ENCODE measurements at regions not wholly inside any gene's neighbourhood (a gene's known extent, or its start where the extent isn't known, plus 50 kb on each side); places are given as distances from the start of the nearest gene placed in this dataset.

DNA sequence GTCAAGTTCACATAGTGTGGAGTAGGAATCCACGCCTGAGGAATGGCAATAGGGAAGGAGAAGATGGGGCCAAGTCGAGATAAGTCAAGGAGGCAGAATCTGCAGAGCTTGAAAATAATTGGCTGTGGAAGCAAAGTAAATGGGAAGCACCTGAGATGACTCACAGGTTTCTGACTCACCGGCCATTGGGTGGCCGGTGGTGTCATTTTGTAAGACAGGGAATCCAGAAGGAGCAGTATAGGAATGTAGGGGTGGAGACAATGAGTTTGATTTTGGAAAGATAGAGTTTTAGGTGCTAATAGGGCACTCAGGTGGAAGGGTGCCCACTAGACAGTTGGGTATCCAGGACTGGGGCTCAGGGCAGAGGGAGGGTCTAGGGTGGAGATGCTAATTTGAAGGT is 201.0 kb upstream of the MAMLD1 start:
- 47% methylated on average over 4 of the region's 4 CpGs for WGBS (ENCODE audit: low lambda C conversion rate)
- Histone ChIP-seq H3K9me3 (ENCODE audit: low read length) (no peaks in the 10 kb centered on the region), H3K4me1 (ENCODE audit: insufficient read depth, low read length) (no peaks in the 10 kb centered on the region), H3K4me2 (ENCODE audit: low read depth, low read length) (no peak overlapping the region), H3K27ac (ENCODE audit: extremely low read length, insufficient read depth, low read length) (no peak overlapping the region), H3K27me3 (ENCODE audit: control insufficient read depth in 1 of 2, insufficient read depth in 2 of 2, low read length in 2 of 2) (no peaks in the 10 kb centered on the region), H3K36me3 (replicated peaks in 1 of 2; ENCODE audit: control insufficient read depth in 1 of 2, insufficient read depth in 2 of 2, low read length in 2 of 2) (no peaks in the 10 kb centered on the region), H2AFZ (ENCODE audit: low read length) (no peak overlapping the region), H3K4me3 (replicated peaks in 1 of 3; ENCODE audit: insufficient read depth in 1 of 3, low read depth in 2 of 3, low read length in 3 of 3) (no peak overlapping the region), H3K79me2 (ENCODE audit: insufficient read depth, low read length) (no peaks in the 10 kb centered on the region), H3K9ac (ENCODE audit: insufficient read depth, low read depth, low read length) (no peak overlapping the region), H4K20me1 (ENCODE audit: insufficient read depth, low read length) (no peaks in the 10 kb centered on the region)
- BruUV-seq (replicated peaks) = no TSS peak
- ChIA-PET POLR2A (no interaction called here), CTCF (ENCODE audit: low intra/inter-chr PET ratio, low total read pairs) (no interaction called here)
- ATAC-seq = no peak
- DNase-seq (ENCODE audit: low spot score) = no peak
- no peak for FAIRE-seq
- in situ Hi-C loops (cut with HindIII; ENCODE audit: extremely low pct_ligation_motif_present, low pct_unique_long_range_greater_than_20kb) (no loop called here), intact Hi-C loops (cut with micrococcal nuclease; ENCODE audit: unreplicated experiment) (no loop called here)
- TF ChIP-seq MEIS1 (CRISPR knock-in tag; IDR thresholded peaks at IDR 0.05; ENCODE audit: borderline replicate concordance) = no peak
- TF ChIP-seq SPEN (CRISPR knock-in tag; IDR thresholded peaks at IDR 0.05; ENCODE audit: low read depth) = no peak
- no peak for TF ChIP-seq RNF2 (conservative IDR thresholded peaks at IDR 0.05; ENCODE audit: low read depth)
- TF ChIP-seq, protein P1, sequence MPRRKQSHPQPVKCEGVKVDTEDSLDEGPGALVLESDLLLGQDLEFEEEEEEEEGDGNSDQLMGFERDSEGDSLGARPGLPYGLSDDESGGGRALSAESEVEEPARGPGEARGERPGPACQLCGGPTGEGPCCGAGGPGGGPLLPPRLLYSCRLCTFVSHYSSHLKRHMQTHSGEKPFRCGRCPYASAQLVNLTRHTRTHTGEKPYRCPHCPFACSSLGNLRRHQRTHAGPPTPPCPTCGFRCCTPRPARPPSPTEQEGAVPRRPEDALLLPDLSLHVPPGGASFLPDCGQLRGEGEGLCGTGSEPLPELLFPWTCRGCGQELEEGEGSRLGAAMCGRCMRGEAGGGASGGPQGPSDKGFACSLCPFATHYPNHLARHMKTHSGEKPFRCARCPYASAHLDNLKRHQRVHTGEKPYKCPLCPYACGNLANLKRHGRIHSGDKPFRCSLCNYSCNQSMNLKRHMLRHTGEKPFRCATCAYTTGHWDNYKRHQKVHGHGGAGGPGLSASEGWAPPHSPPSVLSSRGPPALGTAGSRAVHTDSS (CRISPR knock-in tag; conservative IDR thresholded peaks at IDR 0.05) = no peak
- TF ChIP-seq, protein P2, sequence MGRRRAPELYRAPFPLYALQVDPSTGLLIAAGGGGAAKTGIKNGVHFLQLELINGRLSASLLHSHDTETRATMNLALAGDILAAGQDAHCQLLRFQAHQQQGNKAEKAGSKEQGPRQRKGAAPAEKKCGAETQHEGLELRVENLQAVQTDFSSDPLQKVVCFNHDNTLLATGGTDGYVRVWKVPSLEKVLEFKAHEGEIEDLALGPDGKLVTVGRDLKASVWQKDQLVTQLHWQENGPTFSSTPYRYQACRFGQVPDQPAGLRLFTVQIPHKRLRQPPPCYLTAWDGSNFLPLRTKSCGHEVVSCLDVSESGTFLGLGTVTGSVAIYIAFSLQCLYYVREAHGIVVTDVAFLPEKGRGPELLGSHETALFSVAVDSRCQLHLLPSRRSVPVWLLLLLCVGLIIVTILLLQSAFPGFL (CRISPR knock-in tag; IDR thresholded peaks at IDR 0.05) = no peak
- TF ChIP-seq RBAK (CRISPR knock-in tag; IDR thresholded peaks at IDR 0.05) = no peak
- TF ChIP-seq STAT5B (CRISPR knock-in tag; IDR thresholded peaks at IDR 0.05) = no peak
- TF ChIP-seq ZNF253 (CRISPR knock-in tag; IDR thresholded peaks at IDR 0.05; ENCODE audit: borderline replicate concordance) = no peak
- no peak for TF ChIP-seq NKX3-1 (CRISPR knock-in tag; IDR thresholded peaks at IDR 0.05)
- TF ChIP-seq, protein P3, sequence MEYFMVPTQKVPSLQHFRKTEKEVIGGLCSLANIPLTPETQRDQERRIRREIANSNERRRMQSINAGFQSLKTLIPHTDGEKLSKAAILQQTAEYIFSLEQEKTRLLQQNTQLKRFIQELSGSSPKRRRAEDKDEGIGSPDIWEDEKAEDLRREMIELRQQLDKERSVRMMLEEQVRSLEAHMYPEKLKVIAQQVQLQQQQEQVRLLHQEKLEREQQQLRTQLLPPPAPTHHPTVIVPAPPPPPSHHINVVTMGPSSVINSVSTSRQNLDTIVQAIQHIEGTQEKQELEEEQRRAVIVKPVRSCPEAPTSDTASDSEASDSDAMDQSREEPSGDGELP (IDR thresholded peaks at IDR 0.05; ENCODE audit: borderline replicate concordance, low read depth) = no peak
- no peak for TF ChIP-seq ZNF605 (CRISPR knock-in tag; IDR thresholded peaks at IDR 0.05)
- TF ChIP-seq, protein P4, sequence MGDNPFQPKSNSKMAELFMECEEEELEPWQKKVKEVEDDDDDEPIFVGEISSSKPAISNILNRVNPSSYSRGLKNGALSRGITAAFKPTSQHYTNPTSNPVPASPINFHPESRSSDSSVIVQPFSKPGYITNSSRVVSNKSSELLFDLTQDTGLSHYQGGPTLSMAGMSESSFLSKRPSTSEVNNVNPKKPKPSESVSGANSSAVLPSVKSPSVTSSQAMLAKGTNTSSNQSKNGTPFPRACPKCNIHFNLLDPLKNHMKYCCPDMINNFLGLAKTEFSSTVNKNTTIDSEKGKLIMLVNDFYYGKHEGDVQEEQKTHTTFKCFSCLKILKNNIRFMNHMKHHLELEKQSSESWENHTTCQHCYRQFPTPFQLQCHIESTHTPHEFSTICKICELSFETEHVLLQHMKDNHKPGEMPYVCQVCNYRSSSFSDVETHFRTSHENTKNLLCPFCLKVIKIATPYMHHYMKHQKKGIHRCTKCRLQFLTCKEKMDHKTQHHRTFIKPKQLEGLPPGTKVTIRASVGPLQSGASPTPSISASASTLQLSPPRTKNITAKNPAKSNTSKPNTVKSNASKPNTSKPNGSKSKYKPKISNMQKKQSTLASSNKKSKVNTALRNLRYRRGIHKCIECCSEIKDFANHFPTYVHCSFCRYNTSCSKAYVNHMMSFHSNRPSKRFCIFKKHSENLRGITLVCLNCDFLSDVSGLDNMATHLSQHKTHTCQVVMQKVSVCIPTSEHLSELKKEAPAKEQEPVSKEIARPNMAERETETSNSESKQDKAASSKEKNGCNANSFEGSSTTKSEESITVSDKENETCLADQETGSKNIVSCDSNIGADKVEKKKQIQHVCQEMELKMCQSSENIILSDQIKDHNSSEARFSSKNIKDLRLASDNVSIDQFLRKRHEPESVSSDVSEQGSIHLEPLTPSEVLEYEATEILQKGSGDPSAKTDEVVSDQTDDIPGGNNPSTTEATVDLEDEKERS (CRISPR knock-in tag; IDR thresholded peaks at IDR 0.05) = no peak
- no peak for TF ChIP-seq NFKB2 (CRISPR knock-in tag; IDR thresholded peaks at IDR 0.05; ENCODE audit: borderline replicate concordance)
- TF ChIP-seq, protein P5, sequence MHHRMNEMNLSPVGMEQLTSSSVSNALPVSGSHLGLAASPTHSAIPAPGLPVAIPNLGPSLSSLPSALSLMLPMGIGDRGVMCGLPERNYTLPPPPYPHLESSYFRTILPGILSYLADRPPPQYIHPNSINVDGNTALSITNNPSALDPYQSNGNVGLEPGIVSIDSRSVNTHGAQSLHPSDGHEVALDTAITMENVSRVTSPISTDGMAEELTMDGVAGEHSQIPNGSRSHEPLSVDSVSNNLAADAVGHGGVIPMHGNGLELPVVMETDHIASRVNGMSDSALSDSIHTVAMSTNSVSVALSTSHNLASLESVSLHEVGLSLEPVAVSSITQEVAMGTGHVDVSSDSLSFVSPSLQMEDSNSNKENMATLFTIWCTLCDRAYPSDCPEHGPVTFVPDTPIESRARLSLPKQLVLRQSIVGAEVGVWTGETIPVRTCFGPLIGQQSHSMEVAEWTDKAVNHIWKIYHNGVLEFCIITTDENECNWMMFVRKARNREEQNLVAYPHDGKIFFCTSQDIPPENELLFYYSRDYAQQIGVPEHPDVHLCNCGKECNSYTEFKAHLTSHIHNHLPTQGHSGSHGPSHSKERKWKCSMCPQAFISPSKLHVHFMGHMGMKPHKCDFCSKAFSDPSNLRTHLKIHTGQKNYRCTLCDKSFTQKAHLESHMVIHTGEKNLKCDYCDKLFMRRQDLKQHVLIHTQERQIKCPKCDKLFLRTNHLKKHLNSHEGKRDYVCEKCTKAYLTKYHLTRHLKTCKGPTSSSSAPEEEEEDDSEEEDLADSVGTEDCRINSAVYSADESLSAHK (CRISPR knock-in tag; IDR thresholded peaks at IDR 0.05; ENCODE audit: borderline replicate concordance) = no peak
- TF ChIP-seq ZNF713 (CRISPR knock-in tag; IDR thresholded peaks at IDR 0.05) = no peak
- TF ChIP-seq ZFP1 (CRISPR knock-in tag; IDR thresholded peaks at IDR 0.05) = no peak
- no peak for TF ChIP-seq ZNF550 (CRISPR knock-in tag; IDR thresholded peaks at IDR 0.05; ENCODE audit: borderline replicate concordance)

All from HepG2 (cell line).